ENCODE measurements at regions not wholly inside any gene's neighbourhood (a gene's known extent, or its start where the extent isn't known, plus 50 kb on each side); places are given as distances from the start of the nearest gene placed in this dataset.

- no peak for TF ChIP-seq CTCF (IDR thresholded peaks at IDR 0.05)
- H3K4me3 ChIP-seq: no peak overlapping the region
- no peak overlapping the region for H3K9ac ChIP-seq (ENCODE audit: low read depth in 2 of 2, low read length in 2 of 2)
- H3K36me3 ChIP-seq: no peaks in the 10 kb centered on the region
- no peak overlapping the region for H3K27ac ChIP-seq
- intact Hi-C loops (cut with DNase I): no loop called here
- no peaks in the 10 kb centered on the region for H3K27me3 ChIP-seq
- DNase-seq: no peak
- H3K9me3 ChIP-seq: no peaks in the 10 kb centered on the region
- no peaks in the 10 kb centered on the region for H3K4me1 ChIP-seq
These were observed 165.5 kb upstream of the PFN2 start for GRCh38 chr3:150136242-150136641.

GRCh38 chr3:150135287-150135721 is 164.6 kb upstream of the PFN2 start:
- no peaks in the 10 kb centered on the region for H3K9me3 ChIP-seq
- no peaks in the 10 kb centered on the region for H3K27me3 ChIP-seq
- intact Hi-C loops (cut with DNase I): no loop called here
- no peak overlapping the region for H3K27ac ChIP-seq
- H3K4me3 ChIP-seq: no peak overlapping the region
- TF ChIP-seq CTCF (IDR thresholded peaks at IDR 0.05): no peak
- DNase-seq: no peak
- H3K9ac ChIP-seq (ENCODE audit: low read depth in 2 of 2, low read length in 2 of 2): no peak overlapping the region
- no peaks in the 10 kb centered on the region for H3K36me3 ChIP-seq
- no peaks in the 10 kb centered on the region for H3K4me1 ChIP-seq

GRCh38 chr3:150133293-150133692 is 162.6 kb upstream of the PFN2 start:
- Histone ChIP-seq H3K9ac (ENCODE audit: low read depth in 2 of 2, low read length in 2 of 2) (no peak overlapping the region), H3K27me3 (no peaks in the 10 kb centered on the region), H3K4me3 (no peak overlapping the region), H3K4me1 (no peaks in the 10 kb centered on the region), H3K27ac (no peak overlapping the region), H3K36me3 (no peaks in the 10 kb centered on the region), H3K9me3 (no peaks in the 10 kb centered on the region)
- intact Hi-C loops (cut with DNase I): no loop called here
- no peak for DNase-seq
- TF ChIP-seq CTCF (IDR thresholded peaks at IDR 0.05): no peak

- Histone ChIP-seq H3K9ac (ENCODE audit: low read depth in 2 of 2, low read length in 2 of 2) (no peak overlapping the region), H3K27me3 (no peaks in the 10 kb centered on the region), H3K36me3 (no peaks in the 10 kb centered on the region), H3K9me3 (no peaks in the 10 kb centered on the region), H3K27ac (no peak overlapping the region), H3K4me3 (no peak overlapping the region), H3K4me1 (no peaks in the 10 kb centered on the region)
- intact Hi-C loops (cut with DNase I): no loop called here
- no peak for TF ChIP-seq CTCF (IDR thresholded peaks at IDR 0.05)
- DNase-seq: no peak
These were observed 161.5 kb upstream of the PFN2 start for GRCh38 chr3:150132101-150132749.

GRCh38 chr3:150131663-150132062 is 161.0 kb upstream of the PFN2 start:
- no peak for DNase-seq
- no peak overlapping the region for H3K4me3 ChIP-seq
- no peaks in the 10 kb centered on the region for H3K4me1 ChIP-seq
- no peak overlapping the region for H3K9ac ChIP-seq (ENCODE audit: low read depth in 2 of 2, low read length in 2 of 2)
- intact Hi-C loops (cut with DNase I): no loop called here
- H3K9me3 ChIP-seq: no peaks in the 10 kb centered on the region
- no peaks in the 10 kb centered on the region for H3K27me3 ChIP-seq
- H3K27ac ChIP-seq: no peak overlapping the region
- H3K36me3 ChIP-seq: no peaks in the 10 kb centered on the region
- TF ChIP-seq CTCF (IDR thresholded peaks at IDR 0.05): no peak
